BE2C (cell line): ENCODE measurements at regions not wholly inside any gene's neighbourhood (a gene's known extent, or its start where the extent isn't known, plus 50 kb on each side); places are given as distances from the start of the nearest gene placed in this dataset.
A peak's percentile ranks its signal among the peaks of the same experiment; 100 is the strongest.

Source experiments
- DNase-seq: peaks from one replicate; pipeline ENCODE4 v3.0.0-alpha.2; 2020
- H3K27me3 ChIP-seq: fragments of 250-450 bp; sonication (Bioruptor Pico); 2 replicates; pipeline ENCODE4 v1.5.1; 2020; ENCODE audit warnings: mild to moderate bottlenecking
- H3K36me3 ChIP-seq: fragments of 250-450 bp; sonication (Bioruptor Pico); 2 replicates; pipeline ENCODE4 v1.5.1; 2020; ENCODE audit warnings: mild to moderate bottlenecking
- H3K4me1 ChIP-seq: fragments of 250-450 bp; sonication (Bioruptor Pico); 2 replicates; pipeline ENCODE4 v1.5.1; 2020
- H3K4me3 ChIP-seq: 2 replicates; pipeline ENCODE4 v1.5.1; 2011; ENCODE audit warnings: low read depth, low read length
- H3K9me3 ChIP-seq: fragments of 250-450 bp; sonication (Bioruptor Pico); 2 replicates; pipeline ENCODE4 v1.5.1; 2020
- CTCF ChIP-seq: IDR thresholded peaks from 2 replicates; pipeline ENCODE4 v1.5.1; 2012; ENCODE audit warnings: mild to moderate bottlenecking, low read depth, low read length

- H3K27me3 ChIP-seq = no peaks in the 10 kb centered on the region
- no peak for TF ChIP-seq CTCF
- no peak for DNase-seq
- H3K4me3 ChIP-seq = no peak overlapping the region
- no peaks in the 10 kb centered on the region for H3K4me1 ChIP-seq
- no peaks in the 10 kb centered on the region for H3K36me3 ChIP-seq
- no peaks in the 10 kb centered on the region for H3K9me3 ChIP-seq
These were observed 358.7 kb upstream of the SETBP1 start for GRCh38 chr18:44321868-44322590.

GRCh38 chr18:44323125-44323524, 357.6 kb upstream of the SETBP1 start:
- no peaks in the 10 kb centered on the region for H3K4me1 ChIP-seq
- H3K27me3 ChIP-seq = no peaks in the 10 kb centered on the region
- H3K9me3 ChIP-seq = no peaks in the 10 kb centered on the region
- no peaks in the 10 kb centered on the region for H3K36me3 ChIP-seq
- TF ChIP-seq CTCF = no peak
- DNase-seq = no peak
- no peak overlapping the region for H3K4me3 ChIP-seq

- TF ChIP-seq CTCF = no peak
- H3K36me3 ChIP-seq = no peaks in the 10 kb centered on the region
- H3K4me3 ChIP-seq = no peak overlapping the region
- DNase-seq = no peak
- H3K27me3 ChIP-seq = no peaks in the 10 kb centered on the region
- H3K9me3 ChIP-seq = no peaks in the 10 kb centered on the region
- H3K4me1 ChIP-seq = no peaks in the 10 kb centered on the region
These were observed 356.3 kb upstream of the SETBP1 start for GRCh38 chr18:44324361-44324760.

- peak; percentile 73 for DNase-seq
- H3K4me3 ChIP-seq = no peak overlapping the region
- H3K36me3 ChIP-seq = no peaks in the 10 kb centered on the region
- peak; percentile 66 for TF ChIP-seq CTCF
- no peaks in the 10 kb centered on the region for H3K27me3 ChIP-seq
- no peaks in the 10 kb centered on the region for H3K9me3 ChIP-seq
- H3K4me1 ChIP-seq = no peaks in the 10 kb centered on the region
These were observed 354.6 kb upstream of the SETBP1 start for GRCh38 chr18:44325903-44326635.

GRCh38 chr18:44331656-44332570, 348.8 kb upstream of the SETBP1 start:
- Histone ChIP-seq H3K4me3 (no peak overlapping the region), H3K9me3 (no peaks in the 10 kb centered on the region), H3K4me1 (no peaks in the 10 kb centered on the region), H3K27me3 (no peaks in the 10 kb centered on the region), H3K36me3 (no peaks in the 10 kb centered on the region)
- DNase-seq = no peak
- TF ChIP-seq CTCF = no peak
